22Rv1 (cell line): ENCODE measurements at regions not wholly inside any gene's neighbourhood (a gene's known extent, or its start where the extent isn't known, plus 50 kb on each side); places are given as distances from the start of the nearest gene placed in this dataset.

Experiments
- CTCF ChIP-seq: fragments of 450-650 bp; IDR thresholded peaks from 2 replicates; pipeline ENCODE4 v1.5.1; 2017; ENCODE audit warnings: mild to moderate bottlenecking
- ZFX ChIP-seq: fragments of 450-650 bp; IDR thresholded peaks from 2 replicates; pipeline ENCODE4 v1.6.1; 2017; ENCODE audit warnings: antibody characterized with exemption, borderline replicate concordance

- TF ChIP-seq CTCF (no peak), ZFX (no peak)
These were observed 403.7 kb downstream of the LTN1 start for GRCh38 chr21:28588997-28589396.
